K562 (cell line): ENCODE measurements at regions not wholly inside any gene's neighbourhood (a gene's known extent, or its start where the extent isn't known, plus 50 kb on each side); places are given as distances from the start of the nearest gene placed in this dataset.

Experiments used
- ATAC-seq: fragments of 200-7000 bp; cut with Tn5 transposase; 3 replicates; pipeline ENCODE4 v1.9.1; 2020; ENCODE audit warnings: moderate library complexity
- BruUV-seq: library from RNA; stranded (reverse); fragments of 400-500 nt; replicated peaks from 2 replicates; lab custom pipeline; 2021; lab: Mats Ljungman, UMichigan
- CTCF ChIA-PET: fragments of 300-600 bp; formaldehyde crosslinking; extraction: SDS; loops from one replicate; lab custom pipeline; 2021; ENCODE audit warnings: low intra/inter-chr PET ratio; lab: Yijun Ruan, JAX
- POLR2A ChIA-PET: fragments of 300-600, 350-650 bp; sonication (Branson Sonifier 250); formaldehyde crosslinking; extraction: SDS; loops from one replicate; lab custom pipeline; 2021; ENCODE audit warnings: antibody characterized with exemption, inconsistent platforms; lab: Yijun Ruan, JAX
- DNase-seq, 4 experiments: peaks; one replicate each; pipeline versions ENCODE4 v3.0.0 to v3.0.0-alpha.2; 2011 to 2018; ENCODE audit warnings: low spot score in 3 of 4, mixed read lengths in 3 of 4; ENCODE audit errors: extremely low read depth in 1 of 4
- FAIRE-seq: peaks from 2 replicates; lab custom pipeline; 2011; peaks lifted over from hg19 to GRCh38; lab: Jason Lieb, UNC
- H2AFZ ChIP-seq: 2 replicates; pipeline ENCODE4 v1.6.0; 2011; ENCODE audit warnings: low read depth, low read length, control low read depth, inconsistent platforms
- H3K27ac ChIP-seq: fragments of 200-600 bp; 3 replicates; pipeline ENCODE4 v1.8.0; 2011; ENCODE audit warnings: low read depth, mild to moderate bottlenecking, control low read depth, inconsistent platforms, low read length, moderate library complexity, mixed read lengths; ENCODE audit errors: extremely low read depth
- H3K27me3 ChIP-seq, 2 experiments: fragments of 300-600 bp in 1 of 2; 2 replicates in 1 of 2; 3 replicates in 1 of 2; pipeline versions ENCODE4 v1.6.0 to v1.8.0; 2011; ENCODE audit warnings: inconsistent platforms in 2 of 2, low read length in 2 of 2, mild to moderate bottlenecking in 1 of 2, mixed read lengths in 1 of 2, moderate library complexity in 1 of 2; ENCODE audit not compliant: control insufficient read depth in 2 of 2, insufficient read depth in 2 of 2
- H3K36me3 ChIP-seq: fragments of 300-600 bp; 3 replicates; pipeline ENCODE4 v1.8.0; 2011; ENCODE audit warnings: mild to moderate bottlenecking, low read length, inconsistent platforms; ENCODE audit not compliant: control insufficient read depth, insufficient read depth
- H3K4me1 ChIP-seq, 2 experiments: fragments of 200-600 bp in 1 of 2; replicated peaks in 1 of 2; 2 replicates in 1 of 2; 3 replicates in 1 of 2; pipeline versions ENCODE4 v1.5.1 to v1.8.0; 2011; ENCODE audit warnings: inconsistent platforms in 2 of 2, low read length in 2 of 2, mild to moderate bottlenecking in 1 of 2, mixed read lengths in 1 of 2, moderate library complexity in 1 of 2; ENCODE audit not compliant: control insufficient read depth in 2 of 2, insufficient read depth in 2 of 2
- H3K4me2 ChIP-seq: 2 replicates; pipeline ENCODE4 v1.6.1; 2011; ENCODE audit warnings: low read length, control low read depth, inconsistent platforms, mixed read lengths; ENCODE audit not compliant: insufficient read depth
- H3K4me3 ChIP-seq: fragments of 200-600 bp; sonication (generic), shearing (Covaris generic); 2 replicates; pipeline ENCODE4 v1.5.1; 2016; ENCODE audit warnings: control low read depth, inconsistent platforms
- H3K79me2 ChIP-seq: fragments of 200-600 bp; 3 replicates; pipeline ENCODE4 v1.8.0; 2011; ENCODE audit warnings: low read length, inconsistent platforms; ENCODE audit not compliant: control insufficient read depth, insufficient read depth
- H3K9ac ChIP-seq, 2 experiments: 2 replicates each; pipeline versions ENCODE4 v1.6.0 to v1.6.1; 2011; ENCODE audit warnings: low read depth in 2 of 2, low read length in 2 of 2, control low read depth in 1 of 2, inconsistent platforms in 1 of 2, mild to moderate bottlenecking in 1 of 2, mixed read lengths in 1 of 2; ENCODE audit not compliant: insufficient read depth in 1 of 2
- H3K9me1 ChIP-seq: one replicate; pipeline ENCODE4 v1.6.0; 2011; ENCODE audit warnings: inconsistent platforms, mild to moderate bottlenecking, low read length, moderate library complexity; ENCODE audit not compliant: control insufficient read depth, insufficient read depth
- H3K9me3 ChIP-seq: replicated peaks from 2 replicates; pipeline ENCODE4 v1.5.1; 2011; ENCODE audit warnings: low read depth, low read length, inconsistent platforms; ENCODE audit not compliant: control insufficient read depth, insufficient read depth
- H4K20me1 ChIP-seq: replicated peaks from 2 replicates; pipeline ENCODE4 v1.6.1; 2011; ENCODE audit warnings: low read length, inconsistent platforms, mixed read lengths; ENCODE audit not compliant: control insufficient read depth, insufficient read depth
- CBFA2T2 ChIP-seq: fragments of 450-650 bp; conservative IDR thresholded peaks from 2 replicates; pipeline ENCODE4 v1.6.1; 2017; ENCODE audit warnings: mild to moderate bottlenecking
- EP300 ChIP-seq: IDR thresholded peaks from 2 replicates; pipeline ENCODE4 v1.6.1; 2012; ENCODE audit warnings: low read length, improper control_type of control experiment
- ESRRA ChIP-seq: fragments of 450-650 bp; IDR thresholded peaks from 2 replicates; pipeline ENCODE4 v1.6.1; 2014; ENCODE audit warnings: low read depth, mild to moderate bottlenecking, moderate library complexity, borderline replicate concordance
- ETV1 ChIP-seq: fragments of 450-650 bp; conservative IDR thresholded peaks from 2 replicates; pipeline ENCODE4 v1.6.1; 2016; ENCODE audit warnings: missing genetic modification characterization, control low read depth, low read depth, missing compliant biosample characterization
- ETV5 ChIP-seq: sonication (generic); formaldehyde crosslinking; IDR thresholded peaks from 2 replicates; pipeline ENCODE4 v1.4.0; 2020; ENCODE audit warnings: low read depth, mild to moderate bottlenecking, missing genetic modification reagents
- FOXJ3 ChIP-seq: sonication (generic); formaldehyde crosslinking; IDR thresholded peaks from 2 replicates; pipeline ENCODE4 v1.4.0; 2020; ENCODE audit warnings: mild to moderate bottlenecking, missing genetic modification reagents
- FOXP1 ChIP-seq: sonication (generic); formaldehyde crosslinking; IDR thresholded peaks from 2 replicates; pipeline ENCODE4 v1.8.0; 2022; ENCODE audit warnings: mild to moderate bottlenecking, missing genetic modification reagents
- HMG20A ChIP-seq: fragments of 450-650 bp; formaldehyde crosslinking; conservative IDR thresholded peaks from 2 replicates; pipeline ENCODE4 v1.4.0; 2020; ENCODE audit warnings: mild to moderate bottlenecking, mixed read lengths
- KLF10 ChIP-seq: fragments of 250-450 bp; sonication (Bioruptor Pico); IDR thresholded peaks from 2 replicates; pipeline ENCODE4 v1.6.1; 2021; ENCODE audit warnings: matching md5 sums
- LCOR ChIP-seq: sonication (generic); formaldehyde crosslinking; IDR thresholded peaks from 2 replicates; pipeline ENCODE4 v1.8.0; 2022; ENCODE audit warnings: mild to moderate bottlenecking, missing genetic modification reagents
- MXI1 ChIP-seq: IDR thresholded peaks from 2 replicates; pipeline ENCODE4 v1.6.1; 2011; ENCODE audit warnings: low read depth, mild to moderate bottlenecking, improper control_type of control experiment, low read length
- PRPF4 ChIP-seq: fragments of 200-400 bp; formaldehyde crosslinking; IDR thresholded peaks from one replicate; pipeline ENCODE4 v1.6.1; 2017; ENCODE audit warnings: low read length, low read depth, mild to moderate bottlenecking; ENCODE audit not compliant: insufficient read depth, poor library complexity, severe bottlenecking
- PTTG1 ChIP-seq: fragments of 450-650 bp; IDR thresholded peaks from 2 replicates; pipeline ENCODE4 v1.6.1; 2016; ENCODE audit warnings: low read depth, mild to moderate bottlenecking, missing genetic modification characterization, missing compliant biosample characterization
- TCF3 ChIP-seq: sonication (generic); formaldehyde crosslinking; IDR thresholded peaks from 2 replicates; pipeline ENCODE4 v1.4.0; 2020; ENCODE audit warnings: mild to moderate bottlenecking, missing genetic modification reagents
- TCF7 ChIP-seq: sonication (generic); IDR thresholded peaks from 2 replicates; pipeline ENCODE4 v1.6.1; 2016; ENCODE audit warnings: antibody characterized with exemption, borderline replicate concordance
- ZBTB7A ChIP-seq: IDR thresholded peaks from 2 replicates; pipeline ENCODE4 v1.6.1; 2011; ENCODE audit warnings: low read depth, mild to moderate bottlenecking, low read length, moderate library complexity, borderline replicate concordance; ENCODE audit not compliant: control insufficient read depth
- ZNF561 ChIP-seq: fragments of 450-650 bp; formaldehyde crosslinking; conservative IDR thresholded peaks from 2 replicates; pipeline ENCODE4 v1.4.0; 2020; ENCODE audit warnings: mild to moderate bottlenecking, moderate library complexity
- WGBS: fragments of 100-300 bp; shearing (Covaris generic); methylation state at CpG from one replicate; pipeline ENCODE4 v1.1.6; 2016; ENCODE audit warnings: low coverage, mixed read lengths; ENCODE audit not compliant: insufficient coverage; ENCODE audit errors: missing lambda C conversion rate; 5-methylcytosine and 5-hydroxymethylcytosine counted together
- in situ Hi-C: fragments of 300-500 bp; cut with MboI; formaldehyde crosslinking; loops from 4 replicates; pipeline ENCODE4 v1.15.0; 2018; ENCODE audit warnings: inconsistent platforms, mixed read lengths
- intact Hi-C: fragments of 100-400 bp; cut with micrococcal nuclease; formaldehyde crosslinking; loops from 2 replicates; pipeline ENCODE4 v1.14.2; 2022
- TF ChIP-seq, protein P1 (sequence below): fragments of 450-650 bp; IDR thresholded peaks from 2 replicates; pipeline ENCODE4 v1.7.1; 2018; ENCODE audit warnings: mild to moderate bottlenecking, low read depth; ENCODE audit not compliant: partially characterized antibody
- TF ChIP-seq, protein P2 (sequence below): sonication (generic); formaldehyde crosslinking; IDR thresholded peaks from 2 replicates; pipeline ENCODE4 v1.8.0; 2022; ENCODE audit warnings: missing genetic modification reagents, mild to moderate bottlenecking, borderline replicate concordance
- TF ChIP-seq, protein P3 (sequence below): sonication (generic); formaldehyde crosslinking; IDR thresholded peaks from 2 replicates; pipeline ENCODE4 v1.8.1; 2023; ENCODE audit warnings: mild to moderate bottlenecking, missing genetic modification reagents

DNA sequence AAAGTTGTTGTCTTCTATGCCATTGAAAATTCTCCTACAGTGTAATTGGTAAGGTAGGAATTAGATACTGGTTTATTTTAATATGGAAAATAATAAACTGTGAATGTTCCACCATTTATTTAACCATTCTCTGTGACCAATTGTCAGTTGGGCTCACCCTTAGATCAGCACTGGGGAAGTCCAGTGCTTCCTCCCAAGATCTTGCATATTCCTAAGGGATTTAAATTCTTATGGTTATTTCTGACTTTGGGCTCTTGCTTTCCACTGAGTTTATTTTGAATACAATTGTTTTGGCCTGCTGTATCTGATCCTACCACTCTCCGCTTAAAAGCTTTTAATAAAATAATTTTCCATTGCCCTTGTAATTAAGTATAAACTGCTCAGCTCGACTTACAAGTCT is 137.4 kb downstream of the OR2K2 start:
- Histone ChIP-seq H3K9me1 (no peaks in the 10 kb centered on the region), H3K27me3 (no peaks in the 10 kb centered on the region), H3K79me2 (no peaks in the 10 kb centered on the region), H4K20me1 (no peaks in the 10 kb centered on the region), H3K27ac (no peak overlapping the region), H3K4me3 (no peak overlapping the region), H3K4me2 (no peak overlapping the region), H2AFZ (no peak overlapping the region), H3K4me1 (no peaks in the 10 kb centered on the region), H3K9me3 (peaks cover 4% of the 10 kb centered on the region; the same call in 1 of the 2 replicates), H3K36me3 (no peaks in the 10 kb centered on the region), H3K9ac (no peak overlapping the region)
- in situ Hi-C loops: no loop called here
- TF ChIP-seq TCF7 (no peak), KLF10 (no peak), CBFA2T2 (no peak), ETV5 (CRISPR knock-in tag) (no peak), EP300 (no peak), ZNF561 (CRISPR knock-in tag) (no peak), ESRRA (no peak), ETV1 (no peak), LCOR (no peak), TCF3 (CRISPR knock-in tag) (no peak), FOXP1 (CRISPR knock-in tag) (no peak), FOXJ3 (CRISPR knock-in tag) (no peak), PRPF4 (no peak), ZBTB7A (no peak), MXI1 (no peak), PTTG1 (no peak), HMG20A (CRISPR knock-in tag) (no peak)
- TF ChIP-seq, protein P1, sequence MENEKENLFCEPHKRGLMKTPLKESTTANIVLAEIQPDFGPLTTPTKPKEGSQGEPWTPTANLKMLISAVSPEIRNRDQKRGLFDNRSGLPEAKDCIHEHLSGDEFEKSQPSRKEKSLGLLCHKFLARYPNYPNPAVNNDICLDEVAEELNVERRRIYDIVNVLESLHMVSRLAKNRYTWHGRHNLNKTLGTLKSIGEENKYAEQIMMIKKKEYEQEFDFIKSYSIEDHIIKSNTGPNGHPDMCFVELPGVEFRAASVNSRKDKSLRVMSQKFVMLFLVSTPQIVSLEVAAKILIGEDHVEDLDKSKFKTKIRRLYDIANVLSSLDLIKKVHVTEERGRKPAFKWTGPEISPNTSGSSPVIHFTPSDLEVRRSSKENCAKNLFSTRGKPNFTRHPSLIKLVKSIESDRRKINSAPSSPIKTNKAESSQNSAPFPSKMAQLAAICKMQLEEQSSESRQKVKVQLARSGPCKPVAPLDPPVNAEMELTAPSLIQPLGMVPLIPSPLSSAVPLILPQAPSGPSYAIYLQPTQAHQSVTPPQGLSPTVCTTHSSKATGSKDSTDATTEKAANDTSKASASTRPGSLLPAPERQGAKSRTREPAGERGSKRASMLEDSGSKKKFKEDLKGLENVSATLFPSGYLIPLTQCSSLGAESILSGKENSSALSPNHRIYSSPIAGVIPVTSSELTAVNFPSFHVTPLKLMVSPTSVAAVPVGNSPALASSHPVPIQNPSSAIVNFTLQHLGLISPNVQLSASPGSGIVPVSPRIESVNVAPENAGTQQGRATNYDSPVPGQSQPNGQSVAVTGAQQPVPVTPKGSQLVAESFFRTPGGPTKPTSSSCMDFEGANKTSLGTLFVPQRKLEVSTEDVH: no peak
- TF ChIP-seq, protein P2, sequence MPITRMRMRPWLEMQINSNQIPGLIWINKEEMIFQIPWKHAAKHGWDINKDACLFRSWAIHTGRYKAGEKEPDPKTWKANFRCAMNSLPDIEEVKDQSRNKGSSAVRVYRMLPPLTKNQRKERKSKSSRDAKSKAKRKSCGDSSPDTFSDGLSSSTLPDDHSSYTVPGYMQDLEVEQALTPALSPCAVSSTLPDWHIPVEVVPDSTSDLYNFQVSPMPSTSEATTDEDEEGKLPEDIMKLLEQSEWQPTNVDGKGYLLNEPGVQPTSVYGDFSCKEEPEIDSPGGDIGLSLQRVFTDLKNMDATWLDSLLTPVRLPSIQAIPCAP (CRISPR knock-in tag): no peak
- TF ChIP-seq, protein P3, sequence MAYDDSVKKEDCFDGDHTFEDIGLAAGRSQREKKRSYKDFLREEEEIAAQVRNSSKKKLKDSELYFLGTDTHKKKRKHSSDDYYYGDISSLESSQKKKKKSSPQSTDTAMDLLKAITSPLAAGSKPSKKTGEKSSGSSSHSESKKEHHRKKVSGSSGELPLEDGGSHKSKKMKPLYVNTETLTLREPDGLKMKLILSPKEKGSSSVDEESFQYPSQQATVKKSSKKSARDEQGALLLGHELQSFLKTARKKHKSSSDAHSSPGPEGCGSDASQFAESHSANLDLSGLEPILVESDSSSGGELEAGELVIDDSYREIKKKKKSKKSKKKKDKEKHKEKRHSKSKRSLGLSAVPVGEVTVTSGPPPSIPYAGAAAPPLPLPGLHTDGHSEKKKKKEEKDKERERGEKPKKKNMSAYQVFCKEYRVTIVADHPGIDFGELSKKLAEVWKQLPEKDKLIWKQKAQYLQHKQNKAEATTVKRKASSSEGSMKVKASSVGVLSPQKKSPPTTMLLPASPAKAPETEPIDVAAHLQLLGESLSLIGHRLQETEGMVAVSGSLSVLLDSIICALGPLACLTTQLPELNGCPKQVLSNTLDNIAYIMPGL: no peak
- no peak for ATAC-seq
- ChIA-PET POLR2A (no interaction called here), CTCF (no interaction called here)
- DNase-seq: no peak
- WGBS: 6% methylated on average over 2 of the region's 2 CpGs
- BruUV-seq: no TSS peak
- intact Hi-C loops: no loop called here
- no peak for FAIRE-seq
